ENCODE measurements at regions not wholly inside any gene's neighbourhood (a gene's known extent, or its start where the extent isn't known, plus 50 kb on each side); places are given as distances from the start of the nearest gene placed in this dataset.

GRCh38 chr12:59843260-59843843, 247.5 kb downstream of the SLC16A7 start:
- peak in 1 of 7 experiments; percentile 13 for TF ChIP-seq CTCF (IDR thresholded peaks at IDR 0.05)
- TF ChIP-seq POLR2A (IDR thresholded peaks at IDR 0.05) = no peak
